ENCODE measurements at regions not wholly inside any gene's neighbourhood (a gene's known extent, or its start where the extent isn't known, plus 50 kb on each side); places are given as distances from the start of the nearest gene placed in this dataset.
A peak's percentile ranks its signal among the peaks of the same experiment; 100 is the strongest.

DNA sequence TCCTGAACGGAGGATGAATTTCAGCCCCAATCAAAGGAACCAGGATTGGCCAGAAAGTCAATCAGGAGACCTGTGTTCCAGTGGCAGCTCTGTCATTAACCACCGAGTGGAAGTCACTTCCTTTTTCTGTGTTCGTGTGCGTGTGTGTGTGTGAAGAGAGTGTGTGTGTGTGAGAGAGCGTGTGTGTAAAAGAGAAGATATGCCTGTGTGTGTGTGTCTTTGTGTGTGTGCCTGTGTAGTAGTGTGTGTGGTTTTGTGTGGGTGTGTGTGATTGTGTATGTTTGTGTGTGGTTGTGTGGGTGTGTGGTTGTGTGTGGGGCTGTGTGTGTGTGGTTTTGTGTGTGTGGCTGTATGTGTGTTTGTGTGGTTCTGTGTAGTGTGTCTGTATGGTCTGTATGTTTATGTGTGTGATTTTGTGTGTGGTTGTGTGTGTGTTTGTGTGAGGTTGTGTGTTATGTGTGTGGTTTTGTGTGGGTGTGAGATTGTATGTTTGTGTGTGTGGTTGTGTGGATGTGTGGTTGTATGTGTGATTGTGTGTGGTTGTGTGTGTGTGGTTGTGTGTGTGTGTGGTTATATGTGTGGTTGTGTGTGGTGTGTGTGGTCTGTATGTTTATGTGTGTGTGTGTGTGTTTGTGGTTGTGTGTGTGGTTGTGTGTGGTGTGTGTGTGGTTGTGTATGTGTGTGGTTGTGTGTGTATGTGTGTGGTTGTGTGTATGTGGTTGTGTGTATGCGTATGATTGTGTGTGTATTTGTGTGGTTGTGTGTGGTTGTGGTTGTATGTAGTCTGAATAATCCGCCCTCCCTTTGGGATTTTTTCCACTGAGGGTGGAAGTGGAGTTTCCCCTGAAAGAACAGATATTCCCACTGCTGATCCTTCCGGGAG, 314.4 kb downstream of the SHQ1 start:
- TF ChIP-seq POLR2A (IDR thresholded peaks at IDR 0.05; ENCODE audit: low read depth, low read length), result no peak
- TF ChIP-seq POLR2AphosphoS5 (IDR thresholded peaks at IDR 0.05; ENCODE audit: low read depth, low read length), result no peak
- no peak for TF ChIP-seq PAX5 (IDR thresholded peaks at IDR 0.05; ENCODE audit: insufficient read depth, low read length, severe bottlenecking)
- no peak for TF ChIP-seq TAF1 (IDR thresholded peaks at IDR 0.05; ENCODE audit: low read depth, low read length)
- peak; percentile 88 for TF ChIP-seq SPI1 (IDR thresholded peaks at IDR 0.05; ENCODE audit: low read depth, low read length)
- no peak for TF ChIP-seq POU2F2 (IDR thresholded peaks at IDR 0.05; ENCODE audit: low read depth, low read length)

Data from GM12891 (cell line).